DOHH2 (cell line): ENCODE measurements at regions not wholly inside any gene's neighbourhood (a gene's known extent, or its start where the extent isn't known, plus 50 kb on each side); places are given as distances from the start of the nearest gene placed in this dataset.

Experiments
- CTCF ChIP-seq: fragments of 200-600 bp; sonication (generic); IDR thresholded peaks from one replicate; pipeline ENCODE4 v1.5.1; 2014; ENCODE audit warnings: antibody characterized with exemption, mild to moderate bottlenecking, low read depth, low read length; ENCODE audit not compliant: poor library complexity, severe bottlenecking
- EZH2phosphoT487 ChIP-seq: fragments of 200-600 bp; sonication (generic); IDR thresholded peaks from 2 replicates; pipeline ENCODE4 v1.6.1; 2017; ENCODE audit warnings: borderline replicate concordance, mild to moderate bottlenecking, antibody characterized with exemption, low read length, moderate library complexity, mixed read lengths

DNA sequence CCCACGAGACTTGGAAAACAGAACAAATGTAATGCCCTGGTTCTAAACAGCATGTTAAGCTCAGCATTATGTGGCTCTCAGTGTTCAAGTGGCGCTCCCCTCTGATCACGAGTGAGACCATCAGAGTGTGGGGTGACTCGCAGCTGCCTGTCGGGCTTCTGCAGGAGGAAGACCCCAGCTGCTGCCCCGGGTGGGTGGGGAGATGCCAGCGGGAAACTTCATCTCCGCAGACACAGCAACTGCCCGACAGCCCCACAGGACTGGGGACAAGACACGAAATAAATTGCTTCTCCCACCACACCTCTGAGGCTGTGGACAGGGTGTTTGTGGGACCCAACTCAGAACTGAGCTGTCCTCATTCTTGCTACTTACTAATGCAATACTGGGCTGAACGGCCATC, 126.3 kb upstream of the KIF5B start:
- TF ChIP-seq CTCF (no peak), EZH2phosphoT487 (no peak)
